Effector memory CD8-positive, alpha-beta T cell (primary cell): ENCODE measurements at regions not wholly inside any gene's neighbourhood (a gene's known extent, or its start where the extent isn't known, plus 50 kb on each side); places are given as distances from the start of the nearest gene placed in this dataset.
"Not testable (repeated sequence)": the region's sequence is repeated elsewhere in the genome, so short reads cannot be mapped to it uniquely, and the experiment has no call there.

ENCODE experiments used
- ATAC-seq: fragments of 150-1000 bp; cut with Tn5 transposase; replicated peaks from 2 replicates; pipeline ENCODE4 v1.10.0; 2021; ENCODE audit warnings: mild to moderate bottlenecking, moderate library complexity
- DNase-seq, 3 experiments: peaks; one replicate each; pipeline ENCODE4 v3.0.0; 2021
- H3K27ac Mint-ChIP-seq, 2 donors: one replicate each; pipeline ENCODE4 v1.8.0; 2022; ENCODE audit warnings: mild to moderate bottlenecking in 2 of 2, mixed read lengths in 2 of 2, moderate library complexity in 2 of 2
- H3K27me3 Mint-ChIP-seq, 2 donors: one replicate each; pipeline ENCODE4 v1.8.0; 2022; ENCODE audit warnings: mixed read lengths in 2 of 2
- H3K36me3 Mint-ChIP-seq: one replicate; pipeline ENCODE4 v1.8.0; 2022; ENCODE audit warnings: mild to moderate bottlenecking, moderate library complexity, mixed read lengths; ENCODE audit not compliant: insufficient read depth
- H3K4me1 Mint-ChIP-seq, 2 donors: one replicate each; pipeline ENCODE4 v1.8.0; 2022; ENCODE audit warnings: low read depth in 2 of 2, mixed read lengths in 2 of 2
- H3K4me3 Mint-ChIP-seq, 2 donors: one replicate each; pipeline ENCODE4 v1.8.0; 2022; ENCODE audit warnings: mild to moderate bottlenecking in 2 of 2, mixed read lengths in 2 of 2, moderate library complexity in 2 of 2
- H3K9me3 Mint-ChIP-seq, 2 donors: one replicate each; pipeline ENCODE4 v1.8.0; 2022; ENCODE audit warnings: mixed read lengths in 2 of 2

DNA sequence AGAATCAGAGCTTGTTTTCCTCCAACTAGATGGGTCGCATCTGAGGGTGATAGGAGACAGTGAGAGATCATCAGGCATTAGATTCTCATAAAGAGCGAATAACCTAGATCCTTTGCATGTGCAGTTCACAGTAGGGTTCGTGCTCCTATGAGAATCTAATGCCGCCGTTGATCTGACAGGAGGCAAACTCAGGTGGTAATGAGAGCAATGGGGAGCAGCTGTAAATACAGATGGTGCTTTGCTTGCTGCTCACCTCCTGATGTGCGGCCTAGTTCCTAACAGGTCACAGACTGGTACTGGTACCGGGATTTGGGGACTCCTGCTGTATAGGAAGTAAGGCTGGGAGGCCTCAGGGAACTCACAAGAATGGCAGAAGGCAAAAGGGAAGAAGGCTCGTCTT, 276.5 kb downstream of the FAT4 start:
- no peaks in the 10 kb centered on the region for H3K4me1 Mint-ChIP-seq
- peaks cover 7% of the 10 kb centered on the region in 2 donors for H3K9me3 Mint-ChIP-seq
- ATAC-seq (no peak), DNase-seq (no peak)
- no peaks in the 10 kb centered on the region for H3K36me3 Mint-ChIP-seq
- no peak overlapping the region for H3K27ac Mint-ChIP-seq
- no peaks in the 10 kb centered on the region for H3K27me3 Mint-ChIP-seq
- H3K4me3 Mint-ChIP-seq, result no peak overlapping the region

DNA sequence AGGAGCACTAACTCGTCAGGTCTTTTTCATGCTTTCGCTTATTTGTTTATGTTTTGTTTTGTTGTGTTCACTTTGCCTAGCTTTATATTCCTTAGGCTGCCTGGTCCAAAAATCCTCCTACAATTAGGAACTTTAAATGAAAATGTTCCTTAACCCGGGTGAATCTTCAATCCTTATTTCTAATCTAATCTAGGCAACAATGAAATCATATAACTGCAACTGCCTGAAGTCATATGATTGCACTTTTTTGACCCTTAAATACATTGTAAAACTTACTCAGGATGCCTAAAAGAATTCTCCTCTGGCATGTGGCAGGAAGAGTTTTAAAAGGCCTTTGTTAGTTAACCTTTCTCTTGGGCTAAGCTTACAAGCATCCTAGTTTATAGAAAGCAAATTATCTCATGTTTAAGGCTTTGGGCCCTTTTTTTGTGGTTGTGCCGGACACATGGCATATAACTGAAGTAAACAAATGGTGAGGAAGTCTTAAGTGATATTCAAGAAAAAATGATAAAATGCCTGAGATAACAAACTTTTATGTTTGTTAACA, 279.4 kb downstream of the FAT4 start:
- Mint-ChIP-seq H3K36me3 (no peaks in the 10 kb centered on the region), H3K27ac (no peak overlapping the region)

DNA sequence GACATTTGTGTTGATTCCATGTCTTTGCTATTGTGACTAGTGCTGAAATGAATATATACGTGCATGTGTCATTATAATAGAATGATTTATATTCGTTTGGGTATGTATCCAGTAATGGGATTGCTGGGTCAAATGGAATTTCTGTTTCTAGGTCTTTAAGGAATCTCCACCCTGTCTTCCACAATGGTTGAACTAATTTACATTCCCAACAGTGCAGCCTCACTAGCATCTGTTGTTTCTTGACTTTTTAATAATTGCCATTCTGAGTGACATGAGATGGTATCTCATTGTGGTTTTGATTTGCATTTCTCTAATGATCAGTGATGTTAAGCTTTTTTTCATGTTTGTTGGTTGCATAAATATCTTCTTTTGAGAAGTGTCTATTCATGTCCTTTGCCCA, 291.2 kb downstream of the FAT4 start:
- not testable (repeated sequence) for H3K36me3 Mint-ChIP-seq, H3K4me1 Mint-ChIP-seq, ATAC-seq, H3K9me3 Mint-ChIP-seq, DNase-seq, H3K27me3 Mint-ChIP-seq, H3K27ac Mint-ChIP-seq, H3K4me3 Mint-ChIP-seq

More for the DNA sequence above, 279.4 kb downstream of the FAT4 start:
- peaks cover 7 to 8% of the 10 kb centered on the region in 2 donors for H3K9me3 Mint-ChIP-seq
- no peak for ATAC-seq
- no peak for DNase-seq
- no peaks in the 10 kb centered on the region for H3K4me1 Mint-ChIP-seq
- no peak overlapping the region for H3K4me3 Mint-ChIP-seq
- no peaks in the 10 kb centered on the region for H3K27me3 Mint-ChIP-seq

DNA sequence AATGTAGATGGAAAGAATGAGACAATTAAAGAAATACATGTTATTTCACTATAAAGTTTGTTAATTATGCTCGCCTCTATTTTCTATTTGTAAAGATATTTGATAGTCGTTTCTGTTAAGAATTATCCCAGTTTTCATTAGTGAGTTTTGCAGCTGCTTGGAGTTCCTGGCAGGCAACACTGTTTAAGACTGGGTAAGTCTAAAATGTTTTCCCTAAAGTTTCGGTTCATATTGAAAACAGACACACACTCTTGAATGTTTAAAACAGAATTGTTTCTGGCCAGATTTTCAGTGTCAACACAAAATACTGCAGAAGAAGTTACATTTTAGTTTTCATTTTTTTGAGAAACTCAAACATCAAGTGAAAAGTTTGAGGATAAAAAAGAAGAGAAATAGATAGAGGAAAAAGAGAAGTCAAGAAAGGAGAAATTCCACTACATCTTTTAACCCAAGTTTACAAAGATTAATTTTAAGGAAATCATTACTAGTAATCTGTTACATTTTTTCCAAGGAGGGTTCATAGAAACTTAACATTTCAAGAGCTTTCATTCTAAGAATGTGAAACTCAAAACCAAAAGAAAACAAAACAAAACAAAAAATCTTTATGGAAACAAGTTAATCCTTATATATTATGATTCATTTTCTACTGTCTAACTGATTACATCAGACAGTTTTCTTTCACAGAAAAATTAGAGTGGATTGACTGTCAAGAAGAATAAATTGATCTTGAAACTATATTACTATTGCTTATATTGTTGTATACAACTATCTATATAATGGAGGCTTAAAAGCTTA, 305.5 kb downstream of the FAT4 start:
- H3K36me3 Mint-ChIP-seq, result no peaks in the 10 kb centered on the region
- H3K27me3 Mint-ChIP-seq, result no peaks in the 10 kb centered on the region
- DNase-seq (no peak), ATAC-seq (no peak)
- no peak overlapping the region for H3K4me3 Mint-ChIP-seq
- H3K9me3 Mint-ChIP-seq, result peaks cover 0 to 5% of the 10 kb centered on the region in 2 donors
- no peaks in the 10 kb centered on the region for H3K4me1 Mint-ChIP-seq
- H3K27ac Mint-ChIP-seq, result no peak overlapping the region

DNA sequence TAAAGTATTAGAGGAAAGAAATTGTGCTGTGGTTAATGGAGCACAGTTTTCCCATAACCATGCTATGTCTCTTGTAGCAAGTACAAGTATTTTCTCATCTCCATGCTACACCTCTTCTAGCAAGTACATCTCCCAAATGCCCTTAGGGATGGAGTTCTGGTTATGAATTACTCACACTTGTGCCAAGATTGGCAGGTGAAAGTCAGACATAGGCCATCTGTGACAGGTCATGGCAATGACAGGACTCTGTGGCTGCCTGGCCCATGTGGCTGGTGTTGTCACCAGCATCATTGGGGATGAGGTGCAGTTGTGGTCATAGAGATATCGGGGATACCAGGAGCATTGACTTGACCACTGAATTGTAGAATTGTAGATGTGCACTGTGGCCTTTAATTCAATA, 310.2 kb downstream of the FAT4 start:
- Mint-ChIP-seq H3K27me3 (no peaks in the 10 kb centered on the region), H3K4me1 (no peaks in the 10 kb centered on the region), H3K36me3 (no peaks in the 10 kb centered on the region), H3K4me3 (no peak overlapping the region), H3K27ac (no peak overlapping the region), H3K9me3 (peaks cover 0 to 2% of the 10 kb centered on the region in 2 donors)
- DNase-seq (no peak), ATAC-seq (no peak)

DNA sequence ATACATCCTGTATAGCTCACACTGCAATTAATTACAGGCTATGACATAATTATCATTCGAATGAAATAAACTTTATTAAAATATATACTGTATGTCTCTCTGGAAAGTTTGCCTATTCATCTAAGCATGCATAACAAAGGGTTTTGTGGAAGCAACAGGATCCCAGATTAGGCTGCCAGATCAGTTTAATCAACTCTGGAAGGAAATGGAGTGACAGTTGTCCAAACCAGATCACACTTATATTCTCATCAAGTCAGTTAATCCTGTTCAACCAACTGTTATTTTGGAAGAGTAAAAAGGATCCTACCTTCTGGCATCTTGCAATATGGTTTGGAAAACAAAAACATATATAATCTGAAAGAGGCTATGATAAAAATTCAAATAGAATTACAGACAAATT, 312.2 kb downstream of the FAT4 start:
- peaks cover 0 to 2% of the 10 kb centered on the region in 2 donors for H3K9me3 Mint-ChIP-seq
- H3K36me3 Mint-ChIP-seq, result no peaks in the 10 kb centered on the region
- DNase-seq, result no peak
- ATAC-seq, result no peak
- H3K27ac Mint-ChIP-seq, result no peak overlapping the region
- H3K27me3 Mint-ChIP-seq, result no peaks in the 10 kb centered on the region
- H3K4me3 Mint-ChIP-seq, result no peak overlapping the region
- H3K4me1 Mint-ChIP-seq, result no peaks in the 10 kb centered on the region

DNA sequence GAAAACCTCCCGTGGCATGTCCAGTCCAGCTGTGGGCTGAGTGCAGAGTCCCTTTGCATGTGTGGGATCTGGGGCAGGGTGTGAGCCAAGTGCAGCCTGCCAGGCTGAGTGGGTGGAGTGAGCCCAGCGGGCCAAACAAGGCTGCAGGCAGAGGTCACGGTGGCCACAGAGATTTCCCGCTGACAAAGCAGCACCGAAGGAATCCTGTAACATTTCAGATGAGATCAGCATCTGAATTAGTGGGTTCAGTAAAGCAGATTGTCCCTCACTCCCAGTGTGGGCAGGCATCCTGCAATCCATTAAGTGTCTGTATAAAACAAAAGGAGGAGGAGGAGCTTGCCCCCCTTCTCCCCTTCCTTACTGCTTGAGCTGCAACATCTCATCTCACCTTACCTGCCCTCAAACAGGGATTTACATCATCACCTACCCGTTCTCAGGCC, 324.4 kb downstream of the FAT4 start:
- DNase-seq (no peak), ATAC-seq (no peak)
- Mint-ChIP-seq H3K4me1 (no peaks in the 10 kb centered on the region), H3K27ac (no peak overlapping the region), H3K9me3 (peaks cover 7 to 10% of the 10 kb centered on the region in 2 donors), H3K36me3 (no peaks in the 10 kb centered on the region), H3K4me3 (no peak overlapping the region), H3K27me3 (no peaks in the 10 kb centered on the region)

DNA sequence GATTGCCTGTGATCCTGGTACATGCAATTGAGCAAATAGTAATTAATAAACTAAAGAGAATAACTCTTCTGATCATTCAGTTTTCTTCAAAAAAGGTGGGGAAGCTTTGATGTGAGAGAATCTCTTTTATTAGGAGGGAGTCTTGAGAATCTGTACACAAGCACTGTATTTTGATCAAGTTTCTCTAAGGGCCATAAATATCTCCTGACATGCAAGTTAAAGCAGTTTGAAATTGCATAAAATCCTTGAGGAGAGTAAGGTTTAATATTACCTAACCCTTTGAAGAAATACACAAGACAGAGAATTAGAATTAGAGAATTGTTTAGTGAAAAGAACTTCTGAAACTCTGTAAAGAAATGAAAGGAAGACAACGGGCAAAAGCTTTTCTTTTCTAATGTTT, 326.9 kb downstream of the FAT4 start:
- DNase-seq, result no peak
- Mint-ChIP-seq H3K4me3 (no peak overlapping the region), H3K4me1 (no peaks in the 10 kb centered on the region), H3K36me3 (no peaks in the 10 kb centered on the region), H3K27ac (no peak overlapping the region), H3K9me3 (peaks cover 6 to 7% of the 10 kb centered on the region in 2 donors), H3K27me3 (no peaks in the 10 kb centered on the region)
- ATAC-seq, result no peak

DNA sequence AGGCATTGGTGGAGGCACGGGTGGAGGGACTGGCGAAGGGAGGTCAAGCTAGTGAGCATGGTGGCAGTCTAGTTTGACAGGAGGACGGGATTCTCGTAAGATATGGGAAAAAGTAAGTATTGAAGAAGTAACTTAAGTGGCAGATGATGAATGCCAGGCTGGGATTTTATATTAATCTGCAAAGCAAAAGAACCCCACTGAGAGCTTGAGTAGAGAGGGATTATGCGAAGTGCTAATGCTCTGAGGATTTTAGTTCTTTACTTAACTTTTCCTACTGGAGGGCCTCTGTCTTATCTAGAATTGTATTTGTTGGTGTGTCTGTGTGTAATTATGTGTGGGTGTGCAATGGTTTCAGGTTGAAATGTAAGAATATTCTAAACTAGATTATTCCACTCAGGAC, 327.9 kb downstream of the FAT4 start:
- Mint-ChIP-seq H3K27me3 (no peaks in the 10 kb centered on the region), H3K27ac (no peak overlapping the region), H3K4me1 (no peaks in the 10 kb centered on the region), H3K36me3 (no peaks in the 10 kb centered on the region), H3K9me3 (peaks cover 6 to 7% of the 10 kb centered on the region in 2 donors), H3K4me3 (no peak overlapping the region)
- ATAC-seq, result no peak
- no peak for DNase-seq

DNA sequence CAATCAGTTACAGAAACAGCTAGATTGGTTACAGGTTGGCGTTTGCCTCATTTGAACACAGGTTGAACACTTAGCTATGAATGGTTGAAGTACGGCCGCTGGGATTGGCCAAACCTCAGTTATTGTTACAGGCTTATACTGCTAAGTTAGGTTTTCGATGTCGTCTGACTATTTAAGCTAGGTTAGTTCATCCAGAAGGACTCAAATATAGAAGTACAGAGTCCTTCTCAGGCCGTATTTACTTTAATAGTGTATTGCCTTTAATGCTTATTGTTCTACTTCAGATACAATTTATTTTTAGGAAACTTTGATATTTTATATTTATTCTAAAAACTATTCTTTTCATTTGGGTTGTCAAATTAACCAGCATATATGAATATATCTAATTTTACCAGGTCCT, 334.7 kb downstream of the FAT4 start:
- Mint-ChIP-seq H3K4me3 (no peak overlapping the region), H3K36me3 (no peaks in the 10 kb centered on the region), H3K4me1 (no peaks in the 10 kb centered on the region), H3K27ac (no peak overlapping the region), H3K27me3 (no peaks in the 10 kb centered on the region), H3K9me3 (peaks cover 4 to 9% of the 10 kb centered on the region in 2 donors)
- ATAC-seq (no peak), DNase-seq (no peak)

DNA sequence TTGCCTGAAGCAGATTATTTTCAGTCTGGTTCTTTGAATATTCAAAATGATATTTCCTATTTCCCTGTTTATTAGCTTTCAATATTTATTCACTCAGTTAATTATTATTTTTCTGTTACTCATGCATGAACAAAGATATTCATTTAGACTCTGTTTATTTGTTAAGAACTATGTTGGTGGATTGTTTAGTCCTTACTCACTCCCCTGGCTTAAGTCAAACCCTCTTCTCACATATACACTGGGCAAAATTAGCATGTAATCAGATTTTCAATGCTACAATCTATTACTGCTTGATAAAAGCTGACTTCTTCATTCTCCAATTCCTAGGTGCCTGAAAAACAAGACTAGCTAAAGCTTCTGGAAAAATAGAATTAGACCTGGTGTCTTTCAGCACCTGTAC, 335.8 kb downstream of the FAT4 start:
- H3K36me3 Mint-ChIP-seq, result no peaks in the 10 kb centered on the region
- H3K27ac Mint-ChIP-seq, result no peak overlapping the region
- no peaks in the 10 kb centered on the region for H3K4me1 Mint-ChIP-seq
- ATAC-seq (no peak), DNase-seq (no peak)
- no peaks in the 10 kb centered on the region for H3K27me3 Mint-ChIP-seq
- peaks cover 4 to 16% of the 10 kb centered on the region in 2 donors for H3K9me3 Mint-ChIP-seq
- H3K4me3 Mint-ChIP-seq, result no peak overlapping the region

DNA sequence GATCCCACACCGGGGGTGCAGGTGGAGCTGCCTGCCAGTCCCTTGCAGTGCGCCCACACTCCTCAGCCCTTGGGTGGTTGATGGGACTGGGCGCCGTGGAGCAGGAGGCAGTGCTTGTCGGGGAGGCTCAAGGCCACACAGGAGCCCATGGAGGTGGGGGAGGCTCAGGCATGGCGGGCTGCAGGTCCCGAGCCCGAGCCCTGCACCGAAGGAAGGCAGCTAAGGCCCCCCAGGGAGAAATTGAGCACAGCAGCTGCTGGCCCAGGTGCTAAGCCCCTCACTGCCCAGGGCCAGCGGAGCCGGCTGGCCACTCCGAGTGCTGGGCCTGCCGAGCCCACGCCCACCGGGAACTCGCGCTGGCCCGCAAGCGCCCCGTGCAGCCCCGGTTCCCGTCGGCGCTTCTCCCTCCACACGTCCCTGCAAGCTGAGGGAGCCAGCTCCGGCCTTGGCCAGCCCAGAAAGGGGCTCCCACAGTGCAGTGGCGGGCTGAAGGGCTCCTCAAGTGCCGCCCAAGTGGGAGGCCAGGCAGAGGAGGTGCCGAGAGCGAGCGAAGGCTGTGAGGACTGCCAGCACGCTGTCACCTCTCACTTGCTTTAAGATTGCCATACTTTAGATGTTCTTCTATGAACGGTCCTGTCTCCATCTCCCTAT, 337.1 kb downstream of the FAT4 start:
- not testable (repeated sequence) for H3K36me3 Mint-ChIP-seq, H3K27ac Mint-ChIP-seq, H3K27me3 Mint-ChIP-seq, H3K4me3 Mint-ChIP-seq, DNase-seq, ATAC-seq, H3K4me1 Mint-ChIP-seq
- peaks cover 7 to 20% of the 10 kb centered on the region in 2 donors for H3K9me3 Mint-ChIP-seq

DNA sequence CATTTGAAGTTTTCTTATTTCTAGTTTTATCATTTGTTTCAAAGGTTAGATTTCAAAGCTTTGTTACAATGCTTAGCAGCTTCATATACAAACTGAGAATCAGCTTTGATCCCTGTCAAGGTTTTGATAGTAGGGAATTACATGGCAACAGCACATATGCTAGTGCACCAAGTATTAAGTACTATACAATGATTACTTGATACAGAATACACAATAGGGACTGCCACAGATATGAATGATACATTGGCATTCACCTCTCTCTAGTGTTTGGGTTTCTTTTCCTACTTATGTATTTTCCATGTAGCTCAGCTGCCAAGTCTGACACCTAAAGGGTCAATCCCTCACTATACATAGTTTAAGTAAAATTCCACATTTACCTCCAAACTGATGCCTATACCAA, 344.0 kb downstream of the FAT4 start:
- DNase-seq (no peak), ATAC-seq (no peak)
- no peaks in the 10 kb centered on the region for H3K36me3 Mint-ChIP-seq
- H3K27ac Mint-ChIP-seq, result no peak overlapping the region
- no peak overlapping the region for H3K4me3 Mint-ChIP-seq
- no peaks in the 10 kb centered on the region for H3K27me3 Mint-ChIP-seq
- H3K9me3 Mint-ChIP-seq, result peaks cover 2 to 12% of the 10 kb centered on the region in 2 donors
- no peaks in the 10 kb centered on the region for H3K4me1 Mint-ChIP-seq
